ENCODE measurements at regions not wholly inside any gene's neighbourhood (a gene's known extent, or its start where the extent isn't known, plus 50 kb on each side); places are given as distances from the start of the nearest gene placed in this dataset.

DNA sequence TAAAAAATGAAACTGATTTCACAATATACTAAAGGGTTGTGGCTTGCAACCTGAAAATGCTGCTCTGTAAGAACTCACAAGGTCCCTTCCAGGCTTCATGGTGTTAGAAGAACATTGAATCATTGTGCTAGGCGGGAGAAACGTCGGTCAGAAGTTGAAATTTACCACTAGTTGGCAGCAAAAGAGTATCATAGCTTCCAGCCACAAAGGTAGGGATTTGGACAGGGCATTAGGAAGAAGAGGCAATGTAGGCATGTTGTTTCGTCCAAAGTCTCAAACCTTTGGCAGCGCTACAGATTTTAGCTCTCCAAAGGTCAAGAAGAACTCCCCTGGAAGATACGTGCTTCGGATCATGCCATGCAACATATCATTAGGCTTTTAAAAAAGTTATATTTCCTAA lies 62.5 kb upstream of the ZP4 start:
- Histone ChIP-seq H3K4me2 (ENCODE audit: low read depth, low read length) (no peak overlapping the region), H3K4me3 (ENCODE audit: low read length) (no peak overlapping the region), H3K36me3 (replicated peaks; ENCODE audit: insufficient read depth, low read length) (no peaks in the 10 kb centered on the region), H3K9ac (ENCODE audit: low read length) (no peak overlapping the region), H4K20me1 (ENCODE audit: insufficient read depth, low read length) (no peaks in the 10 kb centered on the region), H3K79me2 (ENCODE audit: low read length) (no peaks in the 10 kb centered on the region), H3F3A (ENCODE audit: insufficient read depth, low read length) (no peaks in the 10 kb centered on the region), H3K9me2 (replicated peaks; ENCODE audit: insufficient read depth, low read length) (no peaks in the 10 kb centered on the region), H3K9me3 (replicated peaks; ENCODE audit: insufficient read depth, low read length) (no peaks in the 10 kb centered on the region), H3K27me3 (replicated peaks; ENCODE audit: insufficient read depth, low read length) (no peaks in the 10 kb centered on the region), H3K4me1 (ENCODE audit: low read length) (no peaks in the 10 kb centered on the region), H2AFZ (ENCODE audit: low read length) (no peak overlapping the region), H3K27ac (ENCODE audit: low read length) (no peak overlapping the region)
- TF ChIP-seq EZH2phosphoT487 (IDR thresholded peaks at IDR 0.05; ENCODE audit: low read length): no peak
- TF ChIP-seq, protein P1, sequence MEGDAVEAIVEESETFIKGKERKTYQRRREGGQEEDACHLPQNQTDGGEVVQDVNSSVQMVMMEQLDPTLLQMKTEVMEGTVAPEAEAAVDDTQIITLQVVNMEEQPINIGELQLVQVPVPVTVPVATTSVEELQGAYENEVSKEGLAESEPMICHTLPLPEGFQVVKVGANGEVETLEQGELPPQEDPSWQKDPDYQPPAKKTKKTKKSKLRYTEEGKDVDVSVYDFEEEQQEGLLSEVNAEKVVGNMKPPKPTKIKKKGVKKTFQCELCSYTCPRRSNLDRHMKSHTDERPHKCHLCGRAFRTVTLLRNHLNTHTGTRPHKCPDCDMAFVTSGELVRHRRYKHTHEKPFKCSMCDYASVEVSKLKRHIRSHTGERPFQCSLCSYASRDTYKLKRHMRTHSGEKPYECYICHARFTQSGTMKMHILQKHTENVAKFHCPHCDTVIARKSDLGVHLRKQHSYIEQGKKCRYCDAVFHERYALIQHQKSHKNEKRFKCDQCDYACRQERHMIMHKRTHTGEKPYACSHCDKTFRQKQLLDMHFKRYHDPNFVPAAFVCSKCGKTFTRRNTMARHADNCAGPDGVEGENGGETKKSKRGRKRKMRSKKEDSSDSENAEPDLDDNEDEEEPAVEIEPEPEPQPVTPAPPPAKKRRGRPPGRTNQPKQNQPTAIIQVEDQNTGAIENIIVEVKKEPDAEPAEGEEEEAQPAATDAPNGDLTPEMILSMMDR (IDR thresholded peaks at IDR 0.05; ENCODE audit: low read length): no peak
- TF ChIP-seq EZH2 (optimal IDR thresholded peaks at IDR 0.05; ENCODE audit: low read depth, low read length): no peak
- no peak for DNase-seq

All from MM.1S (cell line).